ELR (cell line): ENCODE measurements at regions not wholly inside any gene's neighbourhood (a gene's known extent, or its start where the extent isn't known, plus 50 kb on each side); places are given as distances from the start of the nearest gene placed in this dataset.

ENCODE experiments used
- DNase-seq: peaks from one replicate; pipeline ENCODE4 v3.0.0-alpha.2; 2015; ENCODE audit warnings: low read depth

DNA sequence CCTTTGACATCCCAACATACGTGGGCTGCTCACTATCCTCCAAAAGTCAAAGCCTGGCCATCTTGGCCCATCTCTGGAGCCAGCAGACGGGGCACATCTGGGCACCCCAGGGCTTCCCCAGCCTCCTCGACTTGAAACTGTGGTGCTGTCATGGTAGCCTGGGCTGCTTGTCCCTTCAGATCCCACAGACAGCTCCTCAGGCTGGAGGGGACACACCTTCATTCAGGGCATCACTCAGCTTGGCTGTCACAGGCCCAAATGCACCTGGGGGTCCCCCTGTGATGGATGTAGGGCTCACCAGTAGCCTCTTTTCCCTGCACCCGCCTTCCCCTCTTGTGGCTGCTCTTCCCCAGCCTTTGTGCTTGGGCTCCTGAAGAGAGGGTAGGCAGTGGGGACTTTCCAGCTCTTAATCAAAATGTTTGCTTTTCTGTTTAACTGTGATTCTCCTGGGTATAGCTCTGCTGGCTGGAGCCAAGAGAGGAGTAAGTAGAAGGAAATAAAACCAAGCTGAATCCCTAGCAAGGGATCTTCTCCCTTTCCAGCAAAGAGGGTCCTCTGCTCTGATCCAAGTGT, 92.3 kb downstream of the GYPC start:
- DNase-seq = no peak

DNA sequence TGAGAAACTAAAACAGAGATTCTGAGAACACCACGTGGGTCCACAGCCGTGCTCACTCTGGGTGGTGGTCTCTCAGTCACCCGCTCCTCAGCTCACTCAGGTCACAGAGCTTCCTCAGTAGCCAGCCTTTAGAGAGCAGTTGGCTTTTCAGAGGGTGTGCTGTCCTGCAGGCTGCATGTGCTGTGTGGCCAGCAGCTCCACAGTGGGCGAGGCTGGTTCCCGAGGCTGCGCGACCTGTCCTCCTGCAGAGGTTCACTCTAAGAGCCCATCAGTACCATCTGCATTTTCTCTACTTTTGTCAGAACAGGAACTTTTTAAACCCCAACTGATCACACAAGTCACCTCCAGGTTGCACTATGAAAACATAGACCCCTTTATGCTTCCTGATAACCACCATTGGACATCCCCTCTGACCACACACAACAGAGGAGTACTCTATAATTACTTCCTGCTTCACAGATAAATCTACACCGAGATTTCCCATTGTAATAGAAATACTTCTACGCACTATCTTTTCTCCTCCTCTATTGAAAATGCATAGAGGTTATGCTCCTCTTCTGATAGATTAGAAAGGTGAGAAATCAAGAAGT, 93.1 kb downstream of the GYPC start:
- no peak for DNase-seq

DNA sequence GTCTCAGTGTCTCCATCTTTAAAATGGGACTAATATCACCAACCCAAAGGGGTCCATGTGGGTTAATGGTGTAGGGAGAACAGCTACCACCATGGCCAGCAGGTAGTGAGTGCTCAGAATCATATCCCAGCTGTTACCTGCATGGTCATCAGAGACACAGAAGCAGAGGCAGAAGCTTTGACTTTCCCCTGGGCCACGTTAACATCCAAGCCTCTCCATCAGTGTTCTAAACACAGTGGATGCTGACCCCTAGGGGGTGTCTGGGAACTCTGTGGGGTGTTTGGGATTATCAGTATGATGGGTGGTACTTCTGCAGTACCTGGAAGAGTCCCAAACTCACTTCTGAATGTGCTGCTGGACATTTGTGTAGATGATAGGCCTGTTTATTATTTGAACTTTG, 93.6 kb downstream of the GYPC start:
- DNase-seq = peak; percentile 28

DNA sequence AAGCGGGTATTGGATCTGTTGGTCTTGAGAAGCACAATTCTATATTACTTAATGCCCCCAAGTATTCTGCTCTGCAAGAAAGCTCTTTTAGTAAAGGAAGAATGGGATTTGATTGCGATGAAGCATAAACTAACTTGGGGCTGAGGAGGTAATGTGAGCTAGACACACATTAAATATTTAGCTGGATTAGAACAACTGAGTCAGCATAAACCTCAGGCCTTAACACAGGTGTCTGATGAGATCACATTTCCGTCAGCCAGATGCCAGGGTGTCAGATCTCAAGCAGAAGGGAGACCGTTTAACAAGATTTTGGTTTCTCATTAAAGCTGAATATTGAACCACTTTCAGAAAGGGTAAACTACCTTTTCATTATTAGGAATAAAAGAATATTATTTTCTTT, 94.5 kb downstream of the GYPC start:
- DNase-seq = no peak

DNA sequence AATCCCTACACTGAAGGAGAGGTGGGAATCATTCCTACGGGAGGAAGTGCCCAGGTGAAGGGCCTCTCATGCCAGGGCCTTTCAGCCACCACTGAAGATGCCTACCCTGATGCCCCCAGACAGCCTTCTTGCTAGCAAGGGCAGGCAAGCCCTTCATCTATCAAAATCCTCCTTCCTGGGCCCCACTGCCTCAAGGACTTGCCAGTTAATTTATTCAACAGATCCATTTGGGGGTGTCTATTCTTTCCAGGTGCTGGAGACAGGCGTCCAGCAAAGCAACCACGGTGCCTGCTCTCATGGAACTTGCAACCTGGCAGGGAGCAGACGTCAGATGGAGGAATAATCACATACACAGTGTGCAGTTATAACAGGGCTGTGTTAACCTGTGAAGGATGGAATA, 95.5 kb downstream of the GYPC start:
- DNase-seq = no peak

DNA sequence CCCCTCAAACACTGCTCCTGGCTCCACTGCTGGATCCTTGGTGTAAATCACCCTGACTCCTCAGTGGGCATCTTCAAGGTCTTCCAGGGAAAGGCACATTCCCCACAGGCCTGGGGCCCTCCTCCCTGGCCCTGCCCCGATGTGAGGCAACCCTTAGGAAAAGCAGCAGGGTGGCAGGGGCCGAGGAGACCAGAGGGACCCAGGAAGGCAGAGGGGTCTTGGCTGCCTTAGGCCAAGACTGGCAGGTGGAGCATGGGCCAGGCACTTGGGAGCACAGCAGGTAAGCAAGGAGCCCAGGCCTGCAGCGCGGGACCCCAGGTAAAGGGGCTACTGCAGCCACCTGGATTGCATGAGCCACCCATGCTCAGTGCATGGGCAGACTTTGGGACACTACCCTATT, 96.9 kb downstream of the GYPC start:
- DNase-seq = no peak

DNA sequence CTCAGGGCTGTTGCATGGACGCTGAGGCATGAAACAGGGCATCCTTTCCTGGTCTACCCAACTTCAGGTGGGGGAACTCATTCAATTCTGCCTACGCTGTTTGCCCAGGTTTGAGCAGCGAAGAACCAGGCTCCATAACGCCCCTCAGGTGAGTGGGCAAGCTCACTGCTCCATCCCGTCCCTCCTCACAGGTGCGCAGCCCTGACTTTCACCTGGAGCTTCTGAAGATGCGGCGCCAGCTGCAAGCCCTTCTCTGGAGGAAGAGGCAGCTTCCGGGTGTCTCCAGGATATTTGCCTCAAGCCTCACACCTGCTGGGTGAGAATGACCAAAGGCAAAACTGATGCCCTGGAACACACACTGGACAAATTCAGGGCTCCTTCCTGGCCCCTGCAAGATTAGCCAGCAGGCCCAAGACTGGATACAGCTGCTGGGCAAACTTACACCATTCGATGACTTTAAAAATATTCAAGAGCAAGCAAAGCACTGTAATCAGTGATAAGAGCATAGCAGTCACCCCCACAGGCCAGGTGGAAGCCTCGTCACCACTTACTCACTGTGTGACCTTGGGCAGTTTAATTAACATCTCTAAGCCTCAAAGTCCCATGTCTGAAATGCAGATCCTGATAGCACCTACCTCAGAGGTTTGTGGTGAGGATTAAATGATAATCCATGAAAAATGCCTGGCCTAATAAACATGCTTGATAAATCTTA, 97.7 kb downstream of the GYPC start:
- no peak for DNase-seq

DNA sequence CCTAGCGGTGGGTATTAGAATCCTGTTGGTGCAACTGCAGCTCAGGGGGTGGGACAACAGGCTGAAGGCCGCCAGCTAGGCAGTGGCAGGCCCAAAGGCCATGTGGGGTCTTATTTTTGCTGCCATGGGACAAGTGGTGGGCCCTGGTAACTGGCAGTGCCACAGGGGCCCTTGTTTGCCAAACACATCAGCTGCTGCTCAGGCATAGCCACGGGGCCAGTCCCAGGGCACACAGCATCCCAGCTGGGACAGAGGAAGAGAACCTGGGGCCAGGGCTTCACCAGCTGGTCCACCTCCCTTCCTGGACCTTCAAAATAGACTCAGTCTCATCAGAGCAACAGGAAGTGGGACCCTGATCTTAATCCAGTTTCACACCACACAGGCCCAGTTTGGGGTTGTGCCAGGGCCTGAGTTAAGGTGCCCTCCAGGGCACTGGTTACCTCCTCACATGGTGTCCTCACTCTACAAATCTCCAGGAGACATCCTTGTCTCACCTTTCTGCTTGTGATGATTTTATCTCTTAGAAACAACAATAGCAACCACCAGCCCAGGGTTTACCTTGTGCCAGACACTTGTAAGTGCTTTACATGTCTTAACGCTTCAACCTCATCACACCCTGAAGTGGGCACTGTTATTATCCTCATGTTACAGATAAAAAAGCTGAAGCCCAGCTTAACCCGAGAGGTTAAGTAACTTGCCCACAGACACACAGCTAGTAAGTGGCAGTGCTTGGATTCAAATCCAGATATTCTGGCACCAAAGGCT, 98.5 kb downstream of the GYPC start:
- DNase-seq = no peak

DNA sequence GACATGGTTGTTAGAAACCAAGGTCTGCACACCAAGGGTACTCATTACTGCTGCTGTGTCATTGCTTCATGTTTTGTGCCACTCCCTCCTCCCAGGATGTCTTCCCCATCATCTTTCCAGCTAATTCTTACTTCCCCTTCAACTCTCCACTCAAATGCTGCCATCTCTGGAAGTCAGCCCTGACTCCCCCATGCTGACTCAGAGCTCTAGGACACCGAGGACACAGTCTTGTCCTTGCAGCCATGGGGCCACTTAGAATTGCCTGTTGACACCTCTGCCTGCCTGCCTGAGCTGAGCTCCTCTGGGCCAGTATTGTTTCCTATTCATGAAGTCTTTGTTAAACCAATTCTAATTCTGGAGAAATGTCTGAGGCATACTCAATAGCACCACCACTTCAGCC, 100.2 kb downstream of the GYPC start:
- DNase-seq = no peak

DNA sequence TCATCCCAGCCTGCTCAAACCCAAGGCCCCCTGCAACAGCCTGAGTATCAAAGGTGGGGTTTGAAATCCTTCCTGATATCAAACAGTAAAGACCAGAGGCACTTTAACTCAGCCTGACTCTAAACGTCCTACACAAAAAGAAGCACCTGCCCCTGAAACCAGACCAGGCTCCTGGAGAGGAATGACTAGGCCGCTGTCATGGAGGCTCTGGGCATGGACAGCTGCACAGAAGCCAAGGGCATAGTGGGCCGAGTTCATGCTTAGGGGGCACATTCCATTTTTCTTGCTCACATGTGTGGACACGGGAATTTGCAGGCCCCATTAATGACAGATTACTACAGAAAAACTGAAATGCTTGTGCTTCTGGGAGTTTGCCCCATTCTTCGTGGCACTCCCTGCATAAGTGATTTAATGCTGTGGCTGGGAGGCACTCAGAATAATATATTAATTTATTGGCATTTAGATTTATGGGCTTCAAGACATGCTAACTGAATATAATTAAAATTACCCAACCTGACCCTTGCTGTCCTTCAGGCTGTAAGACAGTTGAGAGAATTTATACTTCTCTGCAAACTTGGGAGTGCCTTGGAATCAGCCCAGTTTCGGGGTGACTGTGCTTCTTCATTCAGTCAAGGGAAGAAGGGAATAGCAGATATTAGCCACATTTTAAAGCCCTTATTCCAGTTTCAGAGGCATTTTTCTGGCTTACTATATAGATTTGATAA, 105.5 kb downstream of the GYPC start:
- no peak for DNase-seq

DNA sequence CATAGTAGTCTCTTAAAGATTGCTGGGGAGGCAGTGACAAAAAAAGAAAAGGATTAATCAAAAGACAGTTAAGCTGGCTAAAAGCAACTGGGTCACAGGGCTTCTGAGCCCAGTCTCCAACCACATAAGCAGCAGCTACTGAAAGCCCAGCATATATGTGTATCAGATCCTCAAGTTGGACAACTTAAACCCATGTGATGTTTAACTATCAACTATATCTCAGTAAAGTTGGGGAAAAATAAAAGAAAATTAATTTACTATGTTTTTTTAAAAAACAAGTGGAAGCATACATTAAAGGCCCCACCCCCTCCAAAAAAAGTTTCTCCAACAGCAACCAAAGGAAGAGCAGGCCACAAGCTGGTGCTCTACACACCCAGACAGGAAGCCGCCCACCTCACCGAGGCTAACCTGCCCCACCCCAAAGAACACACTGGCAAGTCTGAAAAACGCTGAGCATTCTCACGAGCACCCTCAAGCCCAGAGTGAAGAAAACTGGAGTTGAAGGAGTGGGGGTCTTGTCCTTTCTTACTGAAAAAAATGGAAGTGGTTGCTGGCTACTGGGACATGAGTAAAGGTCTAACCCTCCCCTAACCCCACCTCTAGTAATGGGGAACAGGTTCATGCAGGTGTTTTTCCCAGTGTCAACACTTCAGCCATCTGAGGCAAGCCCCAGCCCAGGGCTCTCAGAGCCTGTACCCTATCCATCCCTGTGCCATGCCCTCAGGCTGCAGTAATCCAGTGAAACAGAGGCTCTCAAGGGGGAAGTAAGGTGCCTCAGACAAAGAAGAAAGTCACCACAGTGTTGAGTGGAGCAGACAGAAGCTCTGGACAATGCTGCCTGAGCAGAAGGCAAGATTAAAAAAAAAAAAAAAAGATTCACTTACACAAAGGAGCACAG, 106.3 kb downstream of the GYPC start:
- DNase-seq = no peak

DNA sequence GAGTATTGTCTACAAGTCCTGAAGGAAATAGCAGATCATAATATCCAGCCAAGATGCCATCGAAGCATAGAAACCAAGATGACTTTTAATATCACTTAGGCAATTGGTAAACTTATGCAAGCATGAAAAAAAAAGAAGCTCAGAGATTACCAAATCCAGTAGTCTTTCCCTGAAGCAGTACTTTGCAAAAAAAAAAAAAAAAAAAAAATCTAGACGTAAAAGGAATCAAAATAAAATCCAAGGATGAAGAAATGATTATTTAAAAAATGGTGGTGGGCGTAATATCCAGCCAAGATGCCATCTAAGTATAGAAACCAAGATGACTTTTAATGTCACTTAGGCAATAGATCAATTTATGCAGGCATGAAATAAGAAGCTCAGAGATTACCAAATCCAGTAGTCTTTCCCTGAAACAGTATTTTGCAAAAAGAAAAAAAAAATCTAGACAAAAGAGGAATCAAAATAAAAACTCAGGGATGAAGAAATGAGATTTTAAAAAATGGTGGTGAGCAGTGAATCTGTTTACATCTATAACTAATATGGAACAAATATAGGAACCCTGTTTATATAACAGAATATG, 108.8 kb downstream of the GYPC start:
- DNase-seq = no peak

DNA sequence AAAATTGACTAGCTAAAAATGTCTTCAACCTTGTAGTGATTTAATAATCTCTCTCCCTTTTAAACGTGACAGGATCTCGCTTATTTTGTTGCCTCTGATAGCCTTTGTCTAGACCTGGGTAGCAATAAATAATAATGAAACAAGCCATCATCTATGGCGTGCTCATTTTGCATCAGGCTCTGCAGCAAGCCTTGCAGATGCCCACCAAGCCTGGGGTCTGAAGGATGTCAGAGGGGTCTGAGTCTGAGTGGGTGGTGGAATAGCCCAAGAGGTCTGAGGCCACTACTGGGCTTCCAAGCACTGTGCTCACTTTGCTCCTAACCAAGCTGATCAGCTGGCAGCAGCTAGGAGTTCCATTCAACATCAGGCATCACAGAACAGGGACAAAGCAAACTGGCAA, 109.4 kb downstream of the GYPC start:
- no peak for DNase-seq

DNA sequence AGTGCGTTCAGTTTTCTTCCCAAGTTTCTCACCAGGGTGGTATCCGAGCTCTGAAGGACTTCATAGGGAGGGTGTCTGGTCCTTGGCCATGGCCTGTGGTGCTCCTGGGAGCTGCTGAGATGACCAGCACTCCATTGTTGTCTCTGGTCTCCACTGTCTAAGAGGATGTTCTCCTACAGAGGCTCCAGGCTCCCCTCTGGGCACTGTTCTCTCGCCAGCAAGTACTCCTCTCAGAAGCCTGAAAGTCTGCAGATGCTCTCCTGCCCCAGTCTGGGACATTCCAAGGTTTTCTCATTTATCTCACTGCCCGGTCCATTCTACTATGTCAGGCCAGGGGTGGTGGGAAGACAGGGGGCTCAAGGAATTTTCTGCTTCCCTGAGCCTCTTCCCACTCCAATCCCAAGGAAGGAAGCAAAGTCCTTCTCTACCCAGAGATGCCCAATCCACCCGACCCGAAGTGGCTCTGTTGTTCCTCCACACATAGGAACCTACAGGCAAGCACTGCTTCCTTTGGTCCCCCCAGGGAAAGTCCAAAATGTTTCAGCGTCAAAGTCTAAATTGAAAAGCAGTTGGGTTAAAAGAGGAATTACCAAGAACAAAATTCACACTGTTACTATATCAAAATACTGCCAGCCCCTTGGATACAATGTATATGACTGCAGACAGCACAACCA, 110.5 kb downstream of the GYPC start:
- DNase-seq = no peak

DNA sequence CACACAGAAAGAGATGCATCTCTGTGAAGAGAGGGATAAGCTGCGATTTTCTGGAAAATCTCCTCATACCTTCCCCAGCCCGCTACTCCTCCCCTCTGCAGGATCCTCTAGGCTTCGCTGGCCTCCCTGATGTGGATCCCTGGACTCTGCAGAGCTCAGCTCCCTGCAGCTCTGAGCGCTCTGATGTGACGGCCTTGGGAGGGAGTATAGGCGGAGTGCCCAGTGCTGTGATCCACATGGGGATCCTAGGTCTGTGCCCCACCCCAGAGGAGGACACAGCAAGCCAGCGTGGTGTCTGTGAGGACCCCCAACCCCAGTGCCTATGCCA, 111.0 kb downstream of the GYPC start:
- DNase-seq = no peak

DNA sequence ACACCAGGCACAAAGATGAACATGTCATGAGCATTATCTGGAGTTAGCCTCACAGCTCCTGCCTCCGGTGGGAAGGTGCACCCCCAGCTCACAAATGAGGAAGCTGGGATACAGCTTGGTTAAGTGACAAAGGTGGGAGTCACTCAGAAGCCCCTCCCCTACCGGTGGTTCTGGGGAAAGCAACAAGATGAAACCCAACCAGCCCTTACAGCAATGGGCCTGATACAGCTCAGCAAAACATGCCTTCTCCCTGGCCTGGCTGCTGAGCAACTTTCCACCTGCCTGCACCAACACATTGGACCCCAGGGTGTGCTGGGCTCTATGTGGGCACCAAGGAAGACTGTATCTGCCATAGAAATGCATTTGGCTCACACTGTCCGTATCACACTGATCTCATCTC, 113.2 kb downstream of the GYPC start:
- no peak for DNase-seq

DNA sequence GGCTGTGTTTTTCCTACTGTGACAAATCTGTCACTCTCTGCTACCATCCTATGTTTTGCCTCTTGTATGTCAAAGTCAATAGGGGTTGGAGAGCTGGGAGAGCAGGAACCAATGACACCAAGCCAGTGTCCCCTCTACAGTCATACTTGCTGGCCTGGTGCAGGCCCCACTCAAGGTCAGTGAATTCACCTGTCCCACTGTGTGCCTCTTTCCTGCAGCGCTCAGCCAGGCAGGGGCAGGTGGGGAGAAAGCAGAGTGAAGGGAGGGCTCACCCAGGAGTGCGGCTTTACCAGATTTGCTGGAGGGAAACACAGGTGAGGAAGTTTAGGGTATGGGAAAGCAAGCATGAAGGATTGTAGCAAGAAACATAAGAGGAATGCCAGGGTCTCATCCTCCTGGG, 114.5 kb downstream of the GYPC start:
- DNase-seq = no peak

DNA sequence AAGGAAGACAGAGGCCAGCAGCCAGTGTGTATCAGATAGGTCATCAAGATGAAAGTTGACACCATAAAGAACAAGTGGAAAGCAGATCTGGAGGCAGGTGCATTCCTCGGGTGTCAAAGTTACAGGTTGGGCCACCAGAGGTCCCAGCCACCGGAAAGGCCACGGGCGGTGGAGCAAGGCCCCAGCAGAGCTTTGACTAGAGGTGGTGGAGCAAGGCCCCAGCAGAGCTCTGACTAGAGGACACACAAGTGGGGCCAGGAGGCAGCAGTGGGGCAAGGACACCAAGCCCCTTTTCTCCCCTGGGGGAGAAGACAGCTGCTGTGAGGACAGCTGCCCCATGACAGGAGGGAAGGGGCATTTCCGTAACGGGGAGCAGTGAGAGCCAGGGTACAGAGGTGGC, 115.1 kb downstream of the GYPC start:
- no peak for DNase-seq

DNA sequence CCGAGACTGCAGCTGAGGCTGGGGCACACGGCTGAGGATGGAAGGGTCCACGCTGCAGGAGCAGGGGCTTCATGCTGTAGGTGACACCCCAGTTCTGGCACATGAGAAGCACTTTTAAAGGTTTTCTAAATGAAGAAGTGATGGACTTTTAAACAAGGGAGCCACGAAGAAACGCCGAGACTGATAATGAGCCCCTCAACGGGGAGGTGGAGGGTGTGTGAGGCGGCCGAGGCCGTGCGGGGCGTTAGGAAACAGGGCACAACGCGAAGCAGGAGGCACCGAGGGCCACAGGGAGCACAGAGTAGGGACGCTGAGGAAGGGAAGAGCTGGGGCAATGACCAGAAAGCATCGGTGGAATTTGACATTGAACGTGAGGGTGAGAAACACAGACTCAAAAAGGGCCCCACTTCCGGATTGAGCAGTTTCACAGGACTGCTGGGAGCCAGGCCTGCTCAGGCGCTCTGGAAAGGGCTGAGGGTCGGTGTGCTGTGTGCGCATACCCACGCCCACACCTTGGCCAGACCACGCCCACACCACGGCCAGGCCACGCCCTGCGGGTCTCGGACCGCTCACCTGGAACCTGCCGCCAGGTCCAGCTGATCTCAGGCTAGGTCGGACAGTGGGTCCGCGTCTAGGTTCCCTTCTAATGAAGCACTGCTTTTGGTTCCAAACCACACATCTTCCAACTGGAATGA, 115.7 kb downstream of the GYPC start:
- DNase-seq = no peak

DNA sequence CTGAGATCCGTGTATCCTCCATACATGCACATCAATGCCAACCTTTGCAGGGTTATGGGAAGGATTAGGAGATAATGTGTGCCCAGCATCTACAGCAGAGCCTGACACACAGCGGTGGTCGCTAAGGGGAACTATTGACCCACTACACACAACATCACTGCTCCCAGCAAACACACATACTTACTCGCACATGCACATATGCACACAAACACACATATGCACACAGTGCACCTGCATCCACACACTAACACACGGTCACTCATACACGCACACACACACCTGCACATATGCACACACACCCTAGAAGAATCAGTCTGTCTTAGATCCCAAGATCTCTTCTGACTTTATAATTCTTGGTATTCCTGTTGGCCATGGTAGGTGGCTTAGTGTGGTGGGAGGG, 118.3 kb downstream of the GYPC start:
- no peak for DNase-seq
